IMR-90 (cell line): ENCODE measurements at regions not wholly inside any gene's neighbourhood (a gene's known extent, or its start where the extent isn't known, plus 50 kb on each side); places are given as distances from the start of the nearest gene placed in this dataset.

Source experiments
- ATAC-seq: fragments of 200-7000 bp; cut with Tn5 transposase; 2 replicates; pipeline ENCODE4 v1.9.1; 2020; ENCODE audit warnings: low read depth, mild to moderate bottlenecking, moderate library complexity
- BruUV-seq: library from RNA; stranded (reverse); fragments of 400-500 nt; replicated peaks from 2 replicates; lab custom pipeline; 2021; lab: Mats Ljungman, UMichigan
- CTCF ChIA-PET: fragments of 300-600 bp; formaldehyde crosslinking; extraction: SDS; loops from one replicate; lab custom pipeline; 2021; ENCODE audit warnings: antibody characterized with exemption; lab: Yijun Ruan, JAX
- POLR2A ChIA-PET: fragments of 300-600 bp; sonication (Branson Sonifier 250); formaldehyde crosslinking; loops from one replicate; lab custom pipeline; 2022; ENCODE audit warnings: antibody characterized with exemption; ENCODE audit not compliant: unreplicated experiment; lab: Charles Lee
- DNase-seq: peaks from one replicate; pipeline ENCODE4 v3.0.0; 2013
- H2AFZ ChIP-seq: replicated peaks from 2 replicates; pipeline ENCODE3; 2013; ENCODE audit warnings: low read length, mild to moderate bottlenecking; ENCODE audit not compliant: poor library complexity
- H2AK5ac ChIP-seq: 2 replicates; pipeline ENCODE4 v1.6.1; 2013; ENCODE audit warnings: low read depth, low read length, inconsistent platforms
- H2AK9ac ChIP-seq: replicated peaks from 2 replicates; pipeline ENCODE3; 2013; ENCODE audit warnings: mild to moderate bottlenecking, low read depth, low read length, moderate library complexity; ENCODE audit not compliant: poor library complexity
- H2BK120ac ChIP-seq: 2 replicates; pipeline ENCODE4 v1.6.1; 2013; ENCODE audit warnings: low read depth, low read length, inconsistent platforms
- H2BK15ac ChIP-seq: 3 replicates; pipeline ENCODE4 v1.6.1; 2013; ENCODE audit warnings: low read depth, low read length, inconsistent platforms
- H2BK20ac ChIP-seq: 2 replicates; pipeline ENCODE4 v1.6.1; 2013; ENCODE audit warnings: low read depth, mild to moderate bottlenecking, inconsistent platforms, low read length, moderate library complexity
- H2BK5ac ChIP-seq: 2 replicates; pipeline ENCODE4 v1.6.1; 2013; ENCODE audit warnings: mild to moderate bottlenecking, low read depth, low read length, inconsistent platforms; ENCODE audit not compliant: poor library complexity, severe bottlenecking
- H3K14ac ChIP-seq: replicated peaks from 2 replicates; pipeline ENCODE4 v1.6.1; 2013; ENCODE audit warnings: low read depth, low read length, inconsistent platforms
- H3K18ac ChIP-seq: 2 replicates; pipeline ENCODE4 v1.6.1; 2013; ENCODE audit warnings: low read depth, low read length, control low read depth
- H3K23ac ChIP-seq: 2 replicates; pipeline ENCODE4 v1.6.1; 2013; ENCODE audit warnings: low read depth, low read length, inconsistent platforms
- H3K27ac ChIP-seq: 2 replicates; pipeline ENCODE4 v1.5.1; 2013; ENCODE audit warnings: mild to moderate bottlenecking, control low read depth, low read length; ENCODE audit not compliant: insufficient read depth
- H3K27me3 ChIP-seq: 2 replicates; pipeline ENCODE4 v1.6.1; 2013; ENCODE audit warnings: low read length; ENCODE audit not compliant: control insufficient read depth, insufficient read depth
- H3K36me3 ChIP-seq: 2 replicates; pipeline ENCODE4 v1.6.1; 2013; ENCODE audit warnings: low read length, mixed read lengths; ENCODE audit not compliant: control insufficient read depth, insufficient read depth
- H3K4ac ChIP-seq: 2 replicates; pipeline ENCODE4 v1.6.1; 2013; ENCODE audit warnings: low read depth, low read length, inconsistent platforms
- H3K4me1 ChIP-seq: 2 replicates; pipeline ENCODE4 v1.6.1; 2013; ENCODE audit warnings: low read length, mixed read lengths; ENCODE audit not compliant: control insufficient read depth, insufficient read depth
- H3K4me2 ChIP-seq: 2 replicates; pipeline ENCODE4 v1.6.1; 2013; ENCODE audit warnings: low read depth, mild to moderate bottlenecking, control low read depth, low read length, moderate library complexity
- H3K4me3 ChIP-seq: 2 replicates; pipeline ENCODE4 v1.5.1; 2013; ENCODE audit warnings: low read depth, mild to moderate bottlenecking, control low read depth, low read length, moderate library complexity; ENCODE audit not compliant: insufficient read depth
- H3K56ac ChIP-seq: 2 replicates; pipeline ENCODE4 v1.6.1; 2013; ENCODE audit warnings: low read length, inconsistent platforms; ENCODE audit not compliant: insufficient read depth; ENCODE audit errors: extremely low read depth
- H3K79me1 ChIP-seq, 2 experiments: 2 replicates each; pipeline ENCODE4 v1.6.1; 2013; ENCODE audit warnings: low read length in 2 of 2, inconsistent platforms in 1 of 2, low read depth in 1 of 2
- H3K9ac ChIP-seq: 2 replicates; pipeline ENCODE4 v1.6.1; 2013; ENCODE audit warnings: low read depth, low read length, control low read depth
- H3K9me1 ChIP-seq: 2 replicates; pipeline ENCODE4 v1.6.1; 2013; ENCODE audit warnings: low read length, inconsistent platforms; ENCODE audit not compliant: insufficient read depth
- H3K9me3 ChIP-seq: 2 replicates; pipeline ENCODE4 v1.6.1; 2013; ENCODE audit warnings: low read length; ENCODE audit not compliant: control insufficient read depth, insufficient read depth
- H4K20me1 ChIP-seq: 2 replicates; pipeline ENCODE4 v1.6.1; 2013; ENCODE audit warnings: low read length, inconsistent platforms; ENCODE audit not compliant: insufficient read depth
- H4K5ac ChIP-seq: 2 replicates; pipeline ENCODE4 v1.6.1; 2013; ENCODE audit warnings: mild to moderate bottlenecking, low read depth, low read length, control low read depth
- H4K8ac ChIP-seq, 2 experiments: 2 replicates each; pipeline ENCODE4 v1.6.1; 2013; ENCODE audit warnings: low read depth in 2 of 2, low read length in 2 of 2, control low read depth in 1 of 2, inconsistent platforms in 1 of 2
- H4K91ac ChIP-seq: 2 replicates; pipeline ENCODE4 v1.6.1; 2013; ENCODE audit warnings: low read depth, low read length, inconsistent platforms; ENCODE audit not compliant: insufficient read depth
- CTCF ChIP-seq: conservative IDR thresholded peaks from 2 replicates; pipeline ENCODE4 v1.5.1; 2012; ENCODE audit warnings: mild to moderate bottlenecking, low read depth, low read length, improper control_type of control experiment
- RAD21 ChIP-seq: IDR thresholded peaks from 2 replicates; pipeline ENCODE4 v1.6.1; 2012; ENCODE audit warnings: low read length, improper control_type of control experiment
- USF2 ChIP-seq: fragments of 150-350 bp; IDR thresholded peaks from 2 replicates; pipeline ENCODE4 v1.6.1; 2017; ENCODE audit warnings: mild to moderate bottlenecking, antibody characterized with exemption, low read length, low read depth
- WGBS, 2 experiments: methylation state at CpG; one replicate each; pipeline versions ENCODE4 v1.1.5 to v1.1.7; 2013; ENCODE audit warnings: missing lambda C conversion rate in 2 of 2; ENCODE audit not compliant: insufficient read length in 1 of 2; ENCODE audit errors: extremely low coverage in 2 of 2; 5-methylcytosine and 5-hydroxymethylcytosine counted together
- dilution Hi-C: fragments of 300-500 bp; cut with HindIII; formaldehyde crosslinking; loops from one replicate; pipeline ENCODE4 v1.14.3; 2018; ENCODE audit warnings: low sequenced_read_pairs; ENCODE audit not compliant: unreplicated experiment
- in situ Hi-C: fragments of 300-500 bp; cut with MboI; formaldehyde crosslinking; loops from 3 replicates; pipeline ENCODE4 v1.14.3; 2019; ENCODE audit warnings: low sequenced_read_pairs, inconsistent platforms, mixed read lengths
- intact Hi-C: fragments of 100-400 bp; cut with micrococcal nuclease; formaldehyde crosslinking; loops from 2 replicates; pipeline ENCODE4 v1.10.0; 2022

- dilution Hi-C loops (no loop called here), in situ Hi-C loops (no loop called here), intact Hi-C loops (no loop called here)
- Histone ChIP-seq H3K27ac (no peak overlapping the region), H4K5ac (no peak overlapping the region), H3K18ac (no peak overlapping the region), H4K91ac (no peak overlapping the region), H2AK5ac (no peak overlapping the region), H3K4me1 (peaks cover 2% of the 10 kb centered on the region; the same call in 1 of the 2 replicates), H2AFZ (no peak overlapping the region), H4K20me1 (no peaks in the 10 kb centered on the region), H3K27me3 (peaks cover 3% of the 10 kb centered on the region; the same call in 1 of the 2 replicates), H3K9me1 (no peaks in the 10 kb centered on the region), H3K4ac (no peak overlapping the region), H3K14ac (no peak overlapping the region), H3K9ac (no peak overlapping the region), H3K56ac (no peak overlapping the region), H2BK5ac (no peak overlapping the region), H4K8ac (no peak overlapping the region), H2BK120ac (no peak overlapping the region), H2BK15ac (no peak overlapping the region), H2AK9ac (no peak overlapping the region), H3K79me1 (no peaks in the 10 kb centered on the region), H2BK20ac (no peak overlapping the region), H3K4me2 (no peak overlapping the region), H3K9me3 (peaks cover 2% of the 10 kb centered on the region; the same call in 1 of the 2 replicates), H3K4me3 (no peak overlapping the region), H3K36me3 (no peaks in the 10 kb centered on the region), H3K23ac (no peak overlapping the region)
- BruUV-seq, result no TSS peak
- TF ChIP-seq RAD21 (no peak), CTCF (no peak), USF2 (no peak)
- WGBS, 2 experiments, result no CpG with 5 or more reads among the region's 1 CpG
- no peak for DNase-seq
- ChIA-PET CTCF (no interaction called here), POLR2A (no interaction called here)
- ATAC-seq, result no peak
These were observed 225.0 kb downstream of the SPTSSA start for GRCh38 chr14:34237081-34237480.
